Body of pancreas (tissue), 4 donors: ENCODE measurements at regions not wholly inside any gene's neighbourhood (a gene's known extent, or its start where the extent isn't known, plus 50 kb on each side); places are given as distances from the start of the nearest gene placed in this dataset.

ENCODE experiments used
- ATAC-seq: fragments of 150-250 bp; one replicate; pipeline ENCODE4 v1.9.1; 2016
- DNase-seq, 4 donors: peaks; one replicate each; pipeline ENCODE4 v3.0.0-alpha.2; 2019
- H3K27ac ChIP-seq, 4 donors: fragments of 200-600 bp; sonication (generic); 1 replicate in 3 of 4; 2 replicates in 1 of 4; pipeline versions ENCODE4 v1.5.1 to v1.6.1; 2016 to 2019; ENCODE audit warnings: mild to moderate bottlenecking in 1 of 4, mixed read lengths in 1 of 4, moderate library complexity in 1 of 4
- H3K27me3 ChIP-seq, 2 donors: fragments of 200-600 bp; sonication (generic); one replicate each; pipeline ENCODE4 v1.6.0; 2016; ENCODE audit warnings: mild to moderate bottlenecking in 1 of 2
- H3K36me3 ChIP-seq, 2 donors: fragments of 200-600 bp; sonication (generic); replicated peaks in 1 of 2; 2 replicates each; pipeline ENCODE4 v1.5.1; 2016; ENCODE audit warnings: low read depth in 2 of 2; ENCODE audit not compliant: insufficient read depth in 1 of 2
- H3K4me1 ChIP-seq: fragments of 200-600 bp; sonication (generic); one replicate; pipeline ENCODE4 v1.6.0; 2016
- H3K4me3 ChIP-seq, 2 donors: fragments of 200-600 bp; sonication (generic); 1 replicate in 1 of 2; 2 replicates in 1 of 2; pipeline ENCODE4 v1.5.1; 2016 to 2019
- H3K9me3 ChIP-seq, 3 donors: fragments of 200-600 bp; sonication (generic); 1 replicate in 2 of 3; 2 replicates in 1 of 3; pipeline ENCODE4 v1.5.1; 2016
- POLR2A ChIP-seq, 3 donors: fragments of 450-650 bp; IDR thresholded peaks; one replicate each; pipeline ENCODE4 v1.6.1; 2016; ENCODE audit warnings: antibody characterized with exemption in 3 of 3, mild to moderate bottlenecking in 2 of 3
- WGBS, 2 donors: methylation state at CpG; one replicate each; pipeline ENCODE4 v1.1.5; 2017; 5-methylcytosine and 5-hydroxymethylcytosine counted together
- intact Hi-C: fragments of 100-400 bp; cut with DNase I; formaldehyde crosslinking; loops from one replicate; pipeline ENCODE4 v1.15.1; 2023
- TF ChIP-seq, protein P1 (sequence below), 7 experiments: fragments of 450-650 bp in 4 of 7; fragments of 200-600 bp in 3 of 7; sonication (generic) in 3 of 7; IDR thresholded peaks; one replicate each; pipeline ENCODE4 v1.5.1; 2016 to 2019; ENCODE audit warnings: antibody characterized with exemption in 7 of 7

DNA sequence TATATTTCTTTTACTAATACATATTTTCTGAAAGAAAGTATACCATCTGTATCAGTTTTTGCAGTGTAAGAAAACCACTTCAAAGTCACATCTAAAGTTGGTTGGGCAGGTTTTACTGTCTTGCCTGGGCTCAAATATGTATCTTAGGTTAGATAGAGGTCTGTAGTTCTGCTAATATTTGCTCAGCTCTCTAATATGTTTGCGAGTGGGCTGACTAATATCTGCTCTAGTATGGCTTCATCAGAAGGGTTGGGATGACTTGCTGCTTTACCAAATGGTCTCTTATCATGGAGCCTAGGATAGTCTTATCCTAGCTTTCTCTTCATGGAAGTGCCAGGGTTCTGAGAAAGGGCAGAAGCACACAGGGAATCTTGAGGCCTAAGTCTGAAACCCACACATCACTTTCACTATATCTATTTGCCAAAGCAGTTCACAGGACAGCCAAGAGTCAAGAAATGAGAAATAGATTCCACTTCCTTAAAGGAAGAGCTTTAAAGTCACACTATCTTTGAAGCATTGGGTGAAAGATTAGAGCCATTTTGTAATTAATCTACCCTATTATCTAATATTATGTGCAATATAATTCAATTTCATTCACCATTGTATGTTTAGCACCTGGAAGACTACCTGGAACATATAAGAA lies 610.0 kb downstream of the KCNJ3 start:
- no peaks in the 10 kb centered on the region for H3K4me1 ChIP-seq
- no peaks in the 10 kb centered on the region for H3K9me3 ChIP-seq
- no peaks in the 10 kb centered on the region for H3K36me3 ChIP-seq
- no peak for TF ChIP-seq POLR2A (IDR thresholded peaks at IDR 0.05)
- TF ChIP-seq, protein P1, sequence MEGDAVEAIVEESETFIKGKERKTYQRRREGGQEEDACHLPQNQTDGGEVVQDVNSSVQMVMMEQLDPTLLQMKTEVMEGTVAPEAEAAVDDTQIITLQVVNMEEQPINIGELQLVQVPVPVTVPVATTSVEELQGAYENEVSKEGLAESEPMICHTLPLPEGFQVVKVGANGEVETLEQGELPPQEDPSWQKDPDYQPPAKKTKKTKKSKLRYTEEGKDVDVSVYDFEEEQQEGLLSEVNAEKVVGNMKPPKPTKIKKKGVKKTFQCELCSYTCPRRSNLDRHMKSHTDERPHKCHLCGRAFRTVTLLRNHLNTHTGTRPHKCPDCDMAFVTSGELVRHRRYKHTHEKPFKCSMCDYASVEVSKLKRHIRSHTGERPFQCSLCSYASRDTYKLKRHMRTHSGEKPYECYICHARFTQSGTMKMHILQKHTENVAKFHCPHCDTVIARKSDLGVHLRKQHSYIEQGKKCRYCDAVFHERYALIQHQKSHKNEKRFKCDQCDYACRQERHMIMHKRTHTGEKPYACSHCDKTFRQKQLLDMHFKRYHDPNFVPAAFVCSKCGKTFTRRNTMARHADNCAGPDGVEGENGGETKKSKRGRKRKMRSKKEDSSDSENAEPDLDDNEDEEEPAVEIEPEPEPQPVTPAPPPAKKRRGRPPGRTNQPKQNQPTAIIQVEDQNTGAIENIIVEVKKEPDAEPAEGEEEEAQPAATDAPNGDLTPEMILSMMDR (IDR thresholded peaks at IDR 0.05): no peak
- WGBS, 2 donors: 23 to 56% methylated on average over 1 of the region's 1 CpG
- DNase-seq: no peak
- no peak overlapping the region for H3K4me3 ChIP-seq
- intact Hi-C loops: no loop called here
- no peak for ATAC-seq
- H3K27ac ChIP-seq: no peak overlapping the region
- no peaks in the 10 kb centered on the region for H3K27me3 ChIP-seq

DNA sequence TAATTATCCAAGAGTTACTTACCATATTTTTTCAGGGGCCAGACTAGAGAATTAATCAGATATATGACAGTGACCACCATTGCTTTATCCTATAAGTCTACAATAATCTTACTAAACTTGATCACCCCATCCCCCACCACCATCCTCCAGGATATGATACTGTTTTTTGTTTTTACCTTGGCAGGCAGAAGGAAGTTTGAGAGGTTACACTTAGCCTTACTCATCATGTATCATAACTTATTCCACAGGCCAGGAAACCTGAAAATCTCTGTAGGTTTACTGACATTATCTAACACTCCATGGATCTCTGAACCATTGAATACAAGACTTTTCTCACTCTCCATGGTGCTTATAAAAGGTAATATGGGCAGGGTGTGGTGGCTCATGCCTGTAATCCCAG lies 602.7 kb downstream of the KCNJ3 start:
- no peak for ATAC-seq
- no peaks in the 10 kb centered on the region for H3K4me1 ChIP-seq
- intact Hi-C loops: no loop called here

DNA sequence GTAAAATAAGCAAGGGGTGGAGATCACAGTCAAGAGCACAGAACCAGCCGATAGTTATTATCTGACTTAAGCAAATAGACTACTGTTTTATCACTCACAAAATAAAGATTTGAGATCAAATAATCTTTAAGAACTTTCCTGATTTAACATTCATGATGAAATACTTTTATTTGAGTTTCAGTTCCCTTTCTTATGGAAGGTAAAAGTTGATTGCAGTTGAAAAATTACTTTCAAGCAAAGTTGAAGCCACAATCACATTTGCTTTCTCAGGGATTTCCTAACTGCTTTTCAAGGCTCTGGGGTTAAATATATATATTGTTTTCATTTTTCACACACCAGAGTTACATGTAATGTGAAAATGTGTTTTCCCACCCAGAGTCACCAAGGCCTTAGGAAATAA lies 599.5 kb downstream of the KCNJ3 start:
- no peaks in the 10 kb centered on the region for H3K9me3 ChIP-seq
- no peak for ATAC-seq
- WGBS, 2 donors: 9 to 12% methylated on average over 1 of the region's 1 CpG
- H3K27ac ChIP-seq: no peak overlapping the region
- no peak for TF ChIP-seq POLR2A (IDR thresholded peaks at IDR 0.05)
- TF ChIP-seq, protein P1 (IDR thresholded peaks at IDR 0.05): no peak
- H3K4me1 ChIP-seq: no peaks in the 10 kb centered on the region
- intact Hi-C loops: no loop called here
- H3K27me3 ChIP-seq: no peaks in the 10 kb centered on the region
- DNase-seq: no peak
- no peaks in the 10 kb centered on the region for H3K36me3 ChIP-seq
- no peak overlapping the region for H3K4me3 ChIP-seq

More for the DNA sequence above, 602.7 kb downstream of the KCNJ3 start:
- DNase-seq: no peak
- no peak for TF ChIP-seq POLR2A (IDR thresholded peaks at IDR 0.05)
- TF ChIP-seq, protein P1 (IDR thresholded peaks at IDR 0.05): no peak
- H3K9me3 ChIP-seq: no peaks in the 10 kb centered on the region
- no peak overlapping the region for H3K27ac ChIP-seq
- H3K4me3 ChIP-seq: no peak overlapping the region
- H3K27me3 ChIP-seq: no peaks in the 10 kb centered on the region
- H3K36me3 ChIP-seq: no peaks in the 10 kb centered on the region

DNA sequence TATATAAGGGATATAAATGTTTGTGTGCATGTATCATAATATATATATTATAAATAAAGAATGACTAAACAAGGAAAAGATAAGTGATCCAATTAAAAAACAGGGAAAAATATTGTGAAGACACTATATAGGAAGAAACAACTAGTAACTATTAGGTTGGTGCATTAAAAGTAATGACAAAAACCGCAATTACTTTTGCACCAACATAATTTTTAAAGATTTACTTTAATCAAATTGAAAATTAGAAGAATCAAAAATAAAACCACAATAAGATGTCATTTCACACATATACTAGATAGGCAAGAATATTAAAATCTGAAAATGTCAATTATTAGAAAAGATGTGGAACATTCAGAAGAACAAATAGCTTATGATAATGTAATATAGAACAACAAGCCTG lies 595.9 kb downstream of the KCNJ3 start:
- no peak for ATAC-seq
- intact Hi-C loops: no loop called here

More for the DNA sequence above, 595.9 kb downstream of the KCNJ3 start:
- H3K9me3 ChIP-seq: no peaks in the 10 kb centered on the region
- DNase-seq: no peak
- no peaks in the 10 kb centered on the region for H3K36me3 ChIP-seq
- no peaks in the 10 kb centered on the region for H3K4me1 ChIP-seq
- no peaks in the 10 kb centered on the region for H3K27me3 ChIP-seq
- 47 to 49% methylated on average over 1 of the region's 1 CpG for WGBS, 2 donors
- no peak overlapping the region for H3K27ac ChIP-seq
- no peak overlapping the region for H3K4me3 ChIP-seq
- TF ChIP-seq POLR2A (IDR thresholded peaks at IDR 0.05): no peak
- TF ChIP-seq, protein P1 (IDR thresholded peaks at IDR 0.05): no peak
